ENCODE measurements at regions not wholly inside any gene's neighbourhood (a gene's known extent, or its start where the extent isn't known, plus 50 kb on each side); places are given as distances from the start of the nearest gene placed in this dataset.

DNA sequence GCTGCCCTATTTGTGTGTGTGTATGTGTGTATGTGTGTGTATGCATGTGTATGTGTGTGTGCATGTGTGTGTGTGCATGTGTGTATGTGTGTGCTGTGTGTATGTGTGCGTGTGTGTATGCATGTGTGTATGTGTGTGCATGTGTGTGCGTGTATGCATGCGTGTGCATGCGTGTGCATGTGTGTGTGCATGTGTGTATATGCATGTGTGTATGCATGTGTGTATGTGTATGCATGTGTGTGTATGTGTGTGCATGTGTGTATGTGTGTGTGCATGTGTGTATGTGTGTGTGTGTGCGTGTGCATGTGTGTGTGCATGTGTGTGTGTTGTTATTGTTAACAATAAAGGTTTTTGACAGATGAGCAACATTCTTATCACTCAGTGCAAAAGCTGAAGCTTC, 110.8 kb upstream of the HES1 start:
- Histone ChIP-seq H3K9me1 (ENCODE audit: control insufficient read depth, extremely low read depth, insufficient read depth, low read length) (no peaks in the 10 kb centered on the region), H3K9me3 (ENCODE audit: control insufficient read depth, low read depth, low read length) (no peaks in the 10 kb centered on the region), H3K79me2 (ENCODE audit: control insufficient read depth, insufficient read depth, low read length) (no peaks in the 10 kb centered on the region), H3K27ac (ENCODE audit: control insufficient read depth, insufficient read depth, low read length) (no peak overlapping the region), H2AFZ (ENCODE audit: control insufficient read depth, low read length) (no peak overlapping the region), H3K4me3 (ENCODE audit: control insufficient read depth in 2 of 3, extremely low read depth in 1 of 3, insufficient read depth in 2 of 3, low read depth in 1 of 3, low read length in 3 of 3) (no peak overlapping the region), H3K36me3 (ENCODE audit: control insufficient read depth in 2 of 2, extremely low read depth in 1 of 2, insufficient read depth in 2 of 2, low read length in 2 of 2) (no peaks in the 10 kb centered on the region), H4K20me1 (ENCODE audit: control insufficient read depth, extremely low read depth, insufficient read depth, low read length) (no peaks in the 10 kb centered on the region), H3K4me2 (ENCODE audit: control insufficient read depth, extremely low read depth, insufficient read depth, low read depth, low read length) (no peak overlapping the region), H3K27me3 (ENCODE audit: control insufficient read depth, extremely low read depth, insufficient read depth, low read length) (peaks cover 2% of the 10 kb centered on the region), H3K4me1 (ENCODE audit: control insufficient read depth, extremely low read depth, insufficient read depth, low read length) (no peaks in the 10 kb centered on the region), H3K9ac (ENCODE audit: control insufficient read depth, extremely low read depth, insufficient read depth, low read length) (no peak overlapping the region)
- TF ChIP-seq, protein P1, sequence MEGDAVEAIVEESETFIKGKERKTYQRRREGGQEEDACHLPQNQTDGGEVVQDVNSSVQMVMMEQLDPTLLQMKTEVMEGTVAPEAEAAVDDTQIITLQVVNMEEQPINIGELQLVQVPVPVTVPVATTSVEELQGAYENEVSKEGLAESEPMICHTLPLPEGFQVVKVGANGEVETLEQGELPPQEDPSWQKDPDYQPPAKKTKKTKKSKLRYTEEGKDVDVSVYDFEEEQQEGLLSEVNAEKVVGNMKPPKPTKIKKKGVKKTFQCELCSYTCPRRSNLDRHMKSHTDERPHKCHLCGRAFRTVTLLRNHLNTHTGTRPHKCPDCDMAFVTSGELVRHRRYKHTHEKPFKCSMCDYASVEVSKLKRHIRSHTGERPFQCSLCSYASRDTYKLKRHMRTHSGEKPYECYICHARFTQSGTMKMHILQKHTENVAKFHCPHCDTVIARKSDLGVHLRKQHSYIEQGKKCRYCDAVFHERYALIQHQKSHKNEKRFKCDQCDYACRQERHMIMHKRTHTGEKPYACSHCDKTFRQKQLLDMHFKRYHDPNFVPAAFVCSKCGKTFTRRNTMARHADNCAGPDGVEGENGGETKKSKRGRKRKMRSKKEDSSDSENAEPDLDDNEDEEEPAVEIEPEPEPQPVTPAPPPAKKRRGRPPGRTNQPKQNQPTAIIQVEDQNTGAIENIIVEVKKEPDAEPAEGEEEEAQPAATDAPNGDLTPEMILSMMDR (optimal IDR thresholded peaks at IDR 0.05 in 1 of 3, IDR thresholded peaks at IDR 0.05 in 1 of 3, conservative IDR thresholded peaks at IDR 0.05 in 1 of 3; ENCODE audit: extremely low read depth in 1 of 3, insufficient read depth in 2 of 3, low read length in 3 of 3): no peak
- no peak for TF ChIP-seq EZH2 (IDR thresholded peaks at IDR 0.05; ENCODE audit: low read length)
- DNase-seq (ENCODE audit: low read depth, low spot score) (no peak), FAIRE-seq (no peak)
- dilution Hi-C loops (cut with MboI; ENCODE audit: extremely low pct_ligation_motif_present, low sequenced_read_pairs): no loop called here

DNA sequence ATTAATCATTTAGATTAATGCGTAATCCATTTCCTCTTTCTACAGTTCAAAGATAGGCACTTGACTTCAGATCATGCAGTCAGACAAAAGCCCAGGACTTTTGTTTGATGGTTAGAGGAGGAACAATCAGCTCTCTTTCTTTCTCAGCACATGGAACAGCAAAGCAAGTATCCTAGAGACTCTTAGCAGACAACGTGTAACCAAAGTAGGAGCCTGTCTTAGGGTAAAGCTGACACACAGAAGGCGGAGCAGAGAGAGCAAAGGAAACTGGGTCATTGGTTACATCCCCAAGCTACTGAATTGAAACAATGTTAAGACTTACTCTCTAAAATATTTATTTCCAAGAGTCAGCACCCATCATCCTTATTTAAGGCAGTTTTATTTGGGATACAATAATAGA, 110.0 kb upstream of the HES1 start:
- Histone ChIP-seq H3K4me3 (ENCODE audit: control insufficient read depth in 2 of 3, extremely low read depth in 1 of 3, insufficient read depth in 2 of 3, low read depth in 1 of 3, low read length in 3 of 3) (no peak overlapping the region), H2AFZ (ENCODE audit: control insufficient read depth, low read length) (no peak overlapping the region), H3K79me2 (ENCODE audit: control insufficient read depth, insufficient read depth, low read length) (no peaks in the 10 kb centered on the region), H3K9me3 (ENCODE audit: control insufficient read depth, low read depth, low read length) (no peaks in the 10 kb centered on the region), H3K27me3 (ENCODE audit: control insufficient read depth, extremely low read depth, insufficient read depth, low read length) (peaks cover 2% of the 10 kb centered on the region), H3K4me1 (ENCODE audit: control insufficient read depth, extremely low read depth, insufficient read depth, low read length) (no peaks in the 10 kb centered on the region), H3K27ac (ENCODE audit: control insufficient read depth, insufficient read depth, low read length) (no peak overlapping the region), H4K20me1 (ENCODE audit: control insufficient read depth, extremely low read depth, insufficient read depth, low read length) (no peaks in the 10 kb centered on the region), H3K36me3 (ENCODE audit: control insufficient read depth in 2 of 2, extremely low read depth in 1 of 2, insufficient read depth in 2 of 2, low read length in 2 of 2) (no peaks in the 10 kb centered on the region), H3K9me1 (ENCODE audit: control insufficient read depth, extremely low read depth, insufficient read depth, low read length) (no peaks in the 10 kb centered on the region), H3K4me2 (ENCODE audit: control insufficient read depth, extremely low read depth, insufficient read depth, low read depth, low read length) (no peak overlapping the region), H3K9ac (ENCODE audit: control insufficient read depth, extremely low read depth, insufficient read depth, low read length) (no peak overlapping the region)
- dilution Hi-C loops (cut with MboI; ENCODE audit: extremely low pct_ligation_motif_present, low sequenced_read_pairs): no loop called here
- FAIRE-seq: no peak
- TF ChIP-seq, protein P1 (optimal IDR thresholded peaks at IDR 0.05 in 1 of 3, IDR thresholded peaks at IDR 0.05 in 1 of 3, conservative IDR thresholded peaks at IDR 0.05 in 1 of 3; ENCODE audit: extremely low read depth in 1 of 3, insufficient read depth in 2 of 3, low read length in 3 of 3): no peak
- TF ChIP-seq EZH2 (IDR thresholded peaks at IDR 0.05; ENCODE audit: low read length): no peak
- DNase-seq (ENCODE audit: low read depth, low spot score): no peak

Data from keratinocyte (primary cell).